Activated CD4-positive, alpha-beta T cell treated with anti-CD3 and anti-CD28 coated beads for 48 hours (primary cell): ENCODE measurements at regions not wholly inside any gene's neighbourhood (a gene's known extent, or its start where the extent isn't known, plus 50 kb on each side); places are given as distances from the start of the nearest gene placed in this dataset.

Experiments
- DNase-seq: peaks from one replicate; pipeline ENCODE4 v3.0.0-alpha.2; 2020

DNA sequence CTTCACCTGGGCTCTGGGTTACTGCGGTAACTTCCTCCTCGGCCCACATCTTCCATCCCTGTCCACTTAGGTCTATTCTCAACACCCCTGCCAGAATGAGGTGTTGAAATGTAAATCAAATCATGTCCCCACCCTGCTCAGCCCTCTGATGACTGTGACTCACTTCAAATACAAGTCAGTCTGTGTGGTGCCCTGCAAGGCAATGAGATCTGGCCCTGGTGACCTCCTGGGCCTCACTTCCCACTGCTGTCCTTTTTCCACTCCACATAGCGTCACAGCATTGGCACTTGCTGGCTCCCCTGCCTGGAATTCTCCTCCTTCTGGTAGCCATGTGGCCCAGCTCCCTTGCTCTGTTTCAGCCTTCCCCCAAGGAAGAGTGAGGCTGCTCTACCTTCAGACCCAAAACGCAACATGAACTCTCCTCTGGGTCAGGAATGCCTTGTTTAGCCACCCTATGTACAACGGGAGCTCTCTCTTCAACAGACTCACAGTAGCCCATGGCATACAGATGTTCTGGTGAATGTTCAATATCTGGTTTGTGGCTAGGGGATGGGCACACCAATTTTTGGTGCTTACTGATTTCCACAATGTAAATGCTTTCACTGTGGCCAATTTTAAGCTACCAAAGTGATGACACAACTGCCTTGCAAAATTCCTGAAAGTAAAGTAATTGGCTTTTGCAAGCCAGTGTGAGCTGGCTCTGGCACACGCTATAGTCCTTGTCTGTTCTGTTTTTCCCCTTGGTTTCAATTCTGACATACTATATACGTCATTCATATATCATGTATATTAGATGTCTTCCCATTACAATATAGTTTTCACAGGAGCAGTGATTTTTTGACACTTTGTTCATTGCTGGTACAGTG, 550.3 kb upstream of the HS6ST1 start:
- DNase-seq, result no peak

GRCh38 chr2:128874608-128875007, 555.9 kb upstream of the HS6ST1 start:
- no peak for DNase-seq

- DNase-seq, result no peak
These were observed 558.6 kb upstream of the HS6ST1 start for GRCh38 chr2:128876986-128877983.

GRCh38 chr2:128879161-128879560, 560.5 kb upstream of the HS6ST1 start:
- no peak for DNase-seq

GRCh38 chr2:128894896-128895295, 576.2 kb upstream of the HS6ST1 start:
- DNase-seq, result no peak

DNA sequence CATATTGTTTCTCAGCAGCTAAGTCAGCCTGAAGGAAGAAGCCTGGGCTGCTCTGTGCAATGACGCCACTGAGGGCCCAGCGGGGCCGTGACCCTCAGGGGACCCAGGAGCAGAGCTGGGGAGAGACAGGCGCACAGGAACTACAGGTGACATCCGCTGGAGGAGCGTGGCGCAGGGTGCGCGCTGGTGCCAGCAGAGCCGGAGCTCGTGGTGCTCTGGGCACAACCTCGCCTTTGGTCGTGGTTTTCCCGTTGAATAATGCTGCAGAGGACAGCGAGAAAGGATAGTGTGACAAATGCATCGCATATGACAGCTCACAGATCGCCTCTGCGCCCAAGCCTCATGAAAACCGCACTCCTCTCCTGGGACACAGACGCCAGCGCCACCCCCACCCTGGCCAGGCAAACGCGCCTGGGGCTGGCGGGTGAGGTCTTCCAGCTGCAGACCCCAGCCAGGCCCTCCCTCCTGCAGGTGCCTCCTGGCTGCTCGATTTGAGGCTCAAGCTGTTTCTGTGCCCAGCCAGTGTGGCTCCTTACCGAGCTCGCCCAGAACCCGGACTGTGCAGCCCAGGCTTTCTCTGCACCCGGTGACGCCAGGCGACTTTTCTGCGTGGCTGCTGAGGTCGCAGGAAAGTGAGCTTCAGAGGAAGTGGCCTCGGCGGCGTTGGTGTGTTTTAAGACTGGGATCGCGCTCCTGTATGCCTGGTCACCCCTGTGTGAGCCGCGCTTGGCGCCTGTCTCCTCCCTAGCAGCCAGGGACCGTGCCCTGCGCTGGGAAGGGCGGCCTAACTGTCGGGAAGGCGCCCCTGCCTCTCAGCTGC, 583.1 kb upstream of the HS6ST1 start:
- no peak for DNase-seq

- DNase-seq, result no peak
These were observed 585.0 kb upstream of the HS6ST1 start for GRCh38 chr2:128903637-128904036.

DNA sequence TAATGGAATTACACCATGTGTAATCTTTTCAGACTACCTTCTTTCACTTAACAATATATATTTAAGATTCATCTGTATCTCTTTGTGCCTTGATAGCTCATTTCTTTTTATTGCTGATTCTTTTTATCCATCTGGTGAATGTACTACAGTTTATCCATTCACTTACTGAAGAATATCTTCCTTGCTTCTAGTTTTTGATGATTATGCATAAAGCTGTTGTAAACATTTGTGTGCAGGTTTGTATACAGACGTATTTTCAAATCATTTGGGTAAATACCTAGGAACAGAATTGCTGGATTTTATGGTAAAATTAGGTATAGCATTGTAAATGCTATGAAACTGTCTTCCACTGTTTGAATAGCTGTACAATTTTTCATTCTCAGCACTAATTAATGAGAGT, 592.6 kb upstream of the HS6ST1 start:
- no peak for DNase-seq

DNA sequence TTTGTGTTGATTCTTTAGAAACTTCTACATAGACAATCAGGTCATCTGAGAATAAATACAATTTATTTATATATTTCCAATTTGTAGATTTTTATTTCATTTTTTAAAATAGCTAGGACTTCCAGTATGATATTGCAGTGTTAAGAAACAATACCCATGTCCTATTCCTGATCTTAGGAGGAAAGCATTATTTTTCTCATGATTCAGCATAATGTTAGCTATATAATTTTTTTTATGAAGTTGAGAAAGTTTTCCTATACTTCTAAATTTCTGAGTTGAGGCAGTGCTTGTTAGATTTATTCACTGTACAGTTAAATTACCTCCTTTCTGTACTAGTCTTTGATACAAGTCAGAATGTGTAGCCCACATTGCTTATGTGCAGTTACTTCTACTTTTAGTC, 595.7 kb upstream of the HS6ST1 start:
- no peak for DNase-seq

- DNase-seq, result no peak
These were observed 603.1 kb upstream of the HS6ST1 start for GRCh38 chr2:128921751-128922150.

GRCh38 chr2:128922154-128922553, 603.5 kb upstream of the HS6ST1 start:
- DNase-seq, result no peak

- no peak for DNase-seq
These were observed 607.0 kb upstream of the HS6ST1 start for GRCh38 chr2:128925631-128926030.

- DNase-seq, result no peak
These were observed 611.4 kb upstream of the HS6ST1 start for GRCh38 chr2:128930101-128930500.

GRCh38 chr2:128940378-128940777, 621.7 kb upstream of the HS6ST1 start:
- no peak for DNase-seq

- DNase-seq, result no peak
These were observed 623.1 kb upstream of the HS6ST1 start for GRCh38 chr2:128941751-128942150.

DNA sequence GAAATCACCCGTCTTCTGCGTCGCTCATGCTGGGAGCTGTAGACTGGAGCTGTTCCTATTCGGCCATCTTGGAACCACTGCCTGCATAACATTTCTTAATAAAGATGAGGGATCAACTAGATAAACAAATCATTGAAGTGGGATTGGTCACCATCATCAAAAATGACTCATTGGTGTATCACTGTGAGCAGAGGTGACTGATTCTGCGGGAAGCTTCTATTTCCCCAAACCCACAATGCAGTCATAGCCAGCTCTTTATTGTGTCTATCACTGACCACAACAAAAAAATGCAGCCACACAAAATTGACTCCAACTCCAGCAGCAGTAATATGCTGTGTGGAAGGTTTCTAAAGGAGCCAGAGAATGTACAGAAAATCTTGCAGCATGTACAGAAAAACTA, 630.7 kb upstream of the HS6ST1 start:
- DNase-seq, result no peak

DNA sequence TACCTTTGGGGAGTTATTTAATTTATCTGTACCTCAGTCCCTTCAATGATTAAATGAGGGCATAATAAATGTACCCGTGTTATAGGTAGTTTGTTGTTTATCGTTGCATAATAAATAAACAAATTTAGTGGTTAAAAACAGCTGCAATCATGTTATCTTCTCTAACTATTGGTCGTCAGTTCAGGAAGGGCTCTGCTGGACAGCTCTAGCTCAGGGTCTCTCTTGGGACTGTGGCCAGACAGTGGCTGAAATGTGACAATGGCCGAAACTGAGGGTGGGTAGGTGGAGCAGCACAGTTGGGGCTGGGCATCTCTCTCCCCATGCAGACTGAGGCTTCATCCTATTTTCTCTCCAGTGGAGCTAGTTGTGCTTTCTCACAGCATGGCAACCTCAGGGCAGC, 632.1 kb upstream of the HS6ST1 start:
- DNase-seq, result no peak

- no peak for DNase-seq
These were observed 639.6 kb upstream of the HS6ST1 start for GRCh38 chr2:128958241-128958640.

GRCh38 chr2:128967646-128968045, 649.0 kb upstream of the HS6ST1 start:
- DNase-seq, result no peak

- no peak for DNase-seq
These were observed 650.7 kb upstream of the HS6ST1 start for GRCh38 chr2:128969374-128969773.

GRCh38 chr2:128970332-128971116, 651.9 kb upstream of the HS6ST1 start:
- DNase-seq, result no peak

DNA sequence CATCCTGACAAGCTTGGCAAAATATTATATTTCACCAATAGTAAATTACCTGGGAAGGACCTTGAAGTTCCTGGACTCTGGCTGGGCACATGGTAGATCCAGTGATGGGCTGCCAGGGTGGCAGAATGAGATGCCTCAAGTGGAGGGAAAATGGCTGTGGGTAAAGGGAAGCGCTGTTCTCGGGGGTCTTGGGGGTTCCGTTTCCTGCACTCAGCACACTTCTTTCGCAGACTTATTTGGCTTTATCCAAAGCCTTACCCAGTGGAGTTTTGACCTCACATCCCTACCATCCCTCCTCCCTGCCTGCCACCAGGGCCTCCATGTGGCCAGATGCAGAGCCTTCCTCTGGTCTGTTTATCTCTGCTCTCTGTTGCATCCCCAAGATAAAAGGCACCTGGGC, 654.9 kb upstream of the HS6ST1 start:
- no peak for DNase-seq
